OCI-LY1 (cell line): ENCODE measurements at regions not wholly inside any gene's neighbourhood (a gene's known extent, or its start where the extent isn't known, plus 50 kb on each side); places are given as distances from the start of the nearest gene placed in this dataset.

Source experiments
- H2AFZ ChIP-seq: fragments of 200-600 bp; sonication (generic), shearing (Covaris generic); 2 replicates; pipeline ENCODE4 v1.6.0; 2014; ENCODE audit warnings: antibody characterized with exemption, mild to moderate bottlenecking, low read length
- H3F3A ChIP-seq: fragments of 200-600 bp; sonication (generic), shearing (Covaris generic); 2 replicates; pipeline ENCODE4 v1.6.0; 2014; ENCODE audit warnings: mild to moderate bottlenecking, antibody characterized with exemption, low read length, moderate library complexity; ENCODE audit not compliant: insufficient read depth
- H3K27ac ChIP-seq: fragments of 200-600 bp; sonication (generic); 2 replicates; pipeline ENCODE4 v1.5.1; 2014; ENCODE audit warnings: low read length, mixed run types, mild to moderate bottlenecking, low read depth; ENCODE audit not compliant: poor library complexity, severe bottlenecking
- H3K27me3 ChIP-seq: fragments of 200-600 bp; sonication (generic); 2 replicates; pipeline ENCODE4 v1.6.0; 2014; ENCODE audit warnings: antibody characterized with exemption, mild to moderate bottlenecking, low read length, moderate library complexity; ENCODE audit not compliant: insufficient read depth
- H3K36me3 ChIP-seq: fragments of 200-600 bp; sonication (generic); 2 replicates; pipeline ENCODE4 v1.6.1; 2014; ENCODE audit warnings: mild to moderate bottlenecking, antibody characterized with exemption, low read length, moderate library complexity, mixed read lengths; ENCODE audit not compliant: insufficient read depth
- H3K4me1 ChIP-seq: fragments of 200-600 bp; sonication (generic); 2 replicates; pipeline ENCODE4 v1.5.1; 2014; ENCODE audit warnings: mild to moderate bottlenecking, low read length, moderate library complexity; ENCODE audit not compliant: insufficient read depth, severe bottlenecking
- H3K4me2 ChIP-seq: fragments of 200-600 bp; sonication (generic), shearing (Covaris generic); 2 replicates; pipeline ENCODE4 v1.6.1; 2014; ENCODE audit warnings: low read length
- H3K4me3 ChIP-seq: fragments of 200-600 bp; sonication (generic); 2 replicates; pipeline ENCODE4 v1.5.1; 2014; ENCODE audit warnings: low read length, low read depth, mild to moderate bottlenecking, mixed read lengths; ENCODE audit not compliant: poor library complexity, severe bottlenecking
- H3K79me2 ChIP-seq: fragments of 200-600 bp; shearing (Covaris generic); 2 replicates; pipeline ENCODE4 v1.6.1; 2016; ENCODE audit warnings: mixed run types, low read length, mixed read lengths; ENCODE audit not compliant: insufficient read depth
- H3K9ac ChIP-seq: fragments of 200-600 bp; sonication (generic), shearing (Covaris generic); 2 replicates; pipeline ENCODE4 v1.6.1; 2014; ENCODE audit warnings: mild to moderate bottlenecking, low read length, mixed read lengths
- H3K9me2 ChIP-seq: fragments of 200-600 bp; sonication (generic), shearing (Covaris generic); 2 replicates; pipeline ENCODE4 v1.6.1; 2014; ENCODE audit warnings: low read depth, mild to moderate bottlenecking, low read length, mixed read lengths
- H3K9me3 ChIP-seq: fragments of 200-600 bp; shearing (Covaris generic); 2 replicates; pipeline ENCODE4 v1.6.1; 2014; ENCODE audit warnings: low read length, mixed read lengths
- H4K20me1 ChIP-seq: fragments of 200-600 bp; sonication (generic), shearing (Covaris generic); 2 replicates; pipeline ENCODE4 v1.6.0; 2016; ENCODE audit warnings: mild to moderate bottlenecking, low read length; ENCODE audit not compliant: insufficient read depth
- EZH2 ChIP-seq: fragments of 200-600 bp; sonication (generic), shearing (Covaris generic); IDR thresholded peaks from 2 replicates; pipeline ENCODE4 v1.8.0; 2017; ENCODE audit warnings: borderline replicate concordance, mixed run types, mild to moderate bottlenecking, antibody characterized with exemption, low read length, moderate library complexity, mixed read lengths
- TF ChIP-seq, protein P1 (sequence below): fragments of 200-600 bp; sonication (generic), shearing (Covaris generic); IDR thresholded peaks from 2 replicates; pipeline ENCODE4 v1.5.1; 2017; ENCODE audit warnings: mild to moderate bottlenecking, antibody characterized with exemption, low read length, moderate library complexity, mixed read lengths

DNA sequence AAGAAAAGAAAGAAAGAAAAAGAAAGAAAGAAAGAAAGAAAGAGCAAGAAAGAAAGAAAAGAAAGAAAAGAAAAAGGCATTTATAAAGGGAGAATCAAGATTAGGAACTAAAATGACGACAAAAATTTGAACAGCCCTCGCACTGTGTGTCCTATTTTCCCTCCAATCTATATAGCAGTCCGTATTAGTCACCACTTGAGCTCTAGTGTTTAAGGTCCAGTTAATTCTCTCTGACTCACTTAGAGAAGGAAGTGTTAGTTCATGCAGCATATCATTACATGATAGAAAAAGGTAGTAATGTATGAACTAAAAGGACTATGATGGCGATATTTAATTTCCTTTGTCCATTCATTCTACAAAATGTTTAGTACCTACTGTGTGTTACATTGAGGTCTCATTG, 122.7 kb downstream of the CBLL2 start:
- Histone ChIP-seq H3K9me3 (no peaks in the 10 kb centered on the region), H3K4me2 (no peak overlapping the region), H3K27ac (no peak overlapping the region), H3F3A (no peaks in the 10 kb centered on the region), H3K27me3 (no peaks in the 10 kb centered on the region), H3K4me3 (no peak overlapping the region), H3K79me2 (no peaks in the 10 kb centered on the region), H3K9me2 (no peaks in the 10 kb centered on the region), H3K4me1 (no peaks in the 10 kb centered on the region), H3K9ac (no peak overlapping the region), H3K36me3 (no peaks in the 10 kb centered on the region), H2AFZ (no peak overlapping the region), H4K20me1 (no peaks in the 10 kb centered on the region)
- TF ChIP-seq, protein P1, sequence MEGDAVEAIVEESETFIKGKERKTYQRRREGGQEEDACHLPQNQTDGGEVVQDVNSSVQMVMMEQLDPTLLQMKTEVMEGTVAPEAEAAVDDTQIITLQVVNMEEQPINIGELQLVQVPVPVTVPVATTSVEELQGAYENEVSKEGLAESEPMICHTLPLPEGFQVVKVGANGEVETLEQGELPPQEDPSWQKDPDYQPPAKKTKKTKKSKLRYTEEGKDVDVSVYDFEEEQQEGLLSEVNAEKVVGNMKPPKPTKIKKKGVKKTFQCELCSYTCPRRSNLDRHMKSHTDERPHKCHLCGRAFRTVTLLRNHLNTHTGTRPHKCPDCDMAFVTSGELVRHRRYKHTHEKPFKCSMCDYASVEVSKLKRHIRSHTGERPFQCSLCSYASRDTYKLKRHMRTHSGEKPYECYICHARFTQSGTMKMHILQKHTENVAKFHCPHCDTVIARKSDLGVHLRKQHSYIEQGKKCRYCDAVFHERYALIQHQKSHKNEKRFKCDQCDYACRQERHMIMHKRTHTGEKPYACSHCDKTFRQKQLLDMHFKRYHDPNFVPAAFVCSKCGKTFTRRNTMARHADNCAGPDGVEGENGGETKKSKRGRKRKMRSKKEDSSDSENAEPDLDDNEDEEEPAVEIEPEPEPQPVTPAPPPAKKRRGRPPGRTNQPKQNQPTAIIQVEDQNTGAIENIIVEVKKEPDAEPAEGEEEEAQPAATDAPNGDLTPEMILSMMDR = no peak
- no peak for TF ChIP-seq EZH2

- Histone ChIP-seq H3K27ac (no peak overlapping the region), H3K9me2 (no peaks in the 10 kb centered on the region), H4K20me1 (no peaks in the 10 kb centered on the region), H3K4me2 (no peak overlapping the region), H2AFZ (no peak overlapping the region), H3K9ac (no peak overlapping the region), H3K4me3 (no peak overlapping the region), H3K27me3 (no peaks in the 10 kb centered on the region), H3K36me3 (no peaks in the 10 kb centered on the region), H3K4me1 (no peaks in the 10 kb centered on the region), H3K79me2 (no peaks in the 10 kb centered on the region), H3F3A (no peaks in the 10 kb centered on the region), H3K9me3 (no peaks in the 10 kb centered on the region)
- TF ChIP-seq, protein P1 = no peak
- TF ChIP-seq EZH2 = no peak
Observed at GRCh38 chrX:22396408-22396807, 123.7 kb downstream of the CBLL2 start.

DNA sequence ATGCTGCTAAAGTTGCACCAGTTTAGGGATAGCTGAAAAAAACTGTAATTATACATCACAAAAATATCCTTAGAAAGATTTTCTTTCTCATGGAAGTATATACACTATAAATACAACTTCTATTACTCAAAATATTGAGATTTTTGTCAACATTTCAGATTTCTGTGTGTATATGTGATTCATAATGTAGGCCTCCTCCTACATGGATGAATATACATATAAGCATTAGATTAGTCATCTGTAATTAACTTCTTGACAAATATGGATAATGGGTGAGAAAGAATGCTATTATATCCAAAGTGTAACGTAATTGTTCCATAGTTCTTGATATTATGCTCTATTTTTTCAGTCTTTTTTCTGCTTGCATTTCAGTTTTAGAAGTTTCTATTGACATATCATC, 124.9 kb downstream of the CBLL2 start:
- H3K9ac ChIP-seq = no peak overlapping the region
- no peaks in the 10 kb centered on the region for H3K36me3 ChIP-seq
- H3K4me2 ChIP-seq = no peak overlapping the region
- H2AFZ ChIP-seq = no peak overlapping the region
- no peaks in the 10 kb centered on the region for H3K79me2 ChIP-seq
- H3K27ac ChIP-seq = no peak overlapping the region
- H3K27me3 ChIP-seq = no peaks in the 10 kb centered on the region
- H3K4me1 ChIP-seq = no peaks in the 10 kb centered on the region
- TF ChIP-seq, protein P1 = no peak
- no peak for TF ChIP-seq EZH2
- H3F3A ChIP-seq = no peaks in the 10 kb centered on the region
- H3K9me3 ChIP-seq = no peaks in the 10 kb centered on the region
- H3K4me3 ChIP-seq = no peak overlapping the region
- no peaks in the 10 kb centered on the region for H3K9me2 ChIP-seq
- H4K20me1 ChIP-seq = no peaks in the 10 kb centered on the region
